ENCODE measurements at regions not wholly inside any gene's neighbourhood (a gene's known extent, or its start where the extent isn't known, plus 50 kb on each side); places are given as distances from the start of the nearest gene placed in this dataset.
A peak's percentile ranks its signal among the peaks of the same experiment; 100 is the strongest.

- Histone ChIP-seq H3K4me2 (ENCODE audit: low read length) (peak overlapping the region; percentile 35), H3K27me3 (ENCODE audit: insufficient read depth, low read length) (no peaks in the 10 kb centered on the region), H3K9ac (ENCODE audit: low read length) (no peak overlapping the region), H4K20me1 (ENCODE audit: insufficient read depth, low read length) (no peaks in the 10 kb centered on the region), H3K4me1 (ENCODE audit: insufficient read depth, low read length) (peaks cover 21% of the 10 kb centered on the region), H3K27ac (ENCODE audit: low read depth, low read length) (no peak overlapping the region), H2AFZ (ENCODE audit: low read depth, low read length) (peak overlapping the region; percentile 30), H3K36me3 (ENCODE audit: insufficient read depth, low read length) (no peaks in the 10 kb centered on the region), H3K9me3 (ENCODE audit: insufficient read depth, low read depth, low read length) (no peaks in the 10 kb centered on the region), H3K4me3 (ENCODE audit: insufficient read depth, low read depth, low read length) (no peak overlapping the region), H3K79me2 (ENCODE audit: insufficient read depth, low read length) (no peaks in the 10 kb centered on the region)
- FAIRE-seq (no peak), DNase-seq (ENCODE audit: low read depth) (peak; percentile 37)
- no peaks in the 10 kb centered on the region for H3K9me3 Mint-ChIP-seq (ENCODE audit: unreplicated experiment)
- no peak overlapping the region for H3K4me3 Mint-ChIP-seq (ENCODE audit: unreplicated experiment)
- TF ChIP-seq CTCF (IDR thresholded peaks at IDR 0.05; ENCODE audit: insufficient read depth, low read depth, low read length) (no peak), EZH2 (IDR thresholded peaks at IDR 0.05; ENCODE audit: insufficient read depth, low read length) (no peak)
- H3K27ac Mint-ChIP-seq (ENCODE audit: unreplicated experiment): peak overlapping the region; percentile 76
- H3K27me3 Mint-ChIP-seq (ENCODE audit: low read depth, unreplicated experiment): no peaks in the 10 kb centered on the region
- peaks cover 40% of the 10 kb centered on the region for H3K4me1 Mint-ChIP-seq (ENCODE audit: low read depth, unreplicated experiment)
- no peaks in the 10 kb centered on the region for H3K36me3 Mint-ChIP-seq (ENCODE audit: low read depth, unreplicated experiment)
Measured at GRCh38 chr2:65545837-65546805, 113.7 kb upstream of the SPRED2 start.

DNA sequence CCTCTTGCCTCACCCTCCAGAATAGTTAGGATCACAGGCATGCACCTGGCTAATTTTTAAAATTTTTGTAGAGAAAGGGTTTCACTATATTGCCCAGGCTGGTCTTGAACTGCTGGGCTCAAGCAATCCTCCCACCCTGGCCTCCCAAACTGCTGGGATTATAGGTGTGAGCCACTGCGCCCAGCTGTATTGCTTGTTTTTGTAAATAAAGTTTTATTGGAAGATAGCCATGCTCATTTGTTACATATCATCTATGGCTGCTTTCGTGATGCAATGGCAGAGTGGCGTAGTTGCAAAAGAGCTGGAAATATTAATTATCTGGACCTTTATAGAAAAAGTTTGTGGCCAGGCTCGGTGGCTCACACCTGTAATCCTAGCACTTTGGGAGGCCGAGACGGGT lies 109.4 kb upstream of the SPRED2 start:
- FAIRE-seq: no peak
- H3K27ac Mint-ChIP-seq (ENCODE audit: unreplicated experiment): no peak overlapping the region
- no peaks in the 10 kb centered on the region for H3K9me3 Mint-ChIP-seq (ENCODE audit: unreplicated experiment)
- Histone ChIP-seq H3K4me1 (ENCODE audit: insufficient read depth, low read length) (peaks cover 12% of the 10 kb centered on the region), H4K20me1 (ENCODE audit: insufficient read depth, low read length) (no peaks in the 10 kb centered on the region), H3K4me2 (ENCODE audit: low read length) (no peak overlapping the region), H3K36me3 (ENCODE audit: insufficient read depth, low read length) (no peaks in the 10 kb centered on the region), H3K4me3 (ENCODE audit: insufficient read depth, low read depth, low read length) (no peak overlapping the region), H3K79me2 (ENCODE audit: insufficient read depth, low read length) (no peaks in the 10 kb centered on the region), H3K27ac (ENCODE audit: low read depth, low read length) (no peak overlapping the region), H3K9me3 (ENCODE audit: insufficient read depth, low read depth, low read length) (no peaks in the 10 kb centered on the region), H2AFZ (ENCODE audit: low read depth, low read length) (no peak overlapping the region), H3K9ac (ENCODE audit: low read length) (no peak overlapping the region), H3K27me3 (ENCODE audit: insufficient read depth, low read length) (no peaks in the 10 kb centered on the region)
- TF ChIP-seq EZH2 (IDR thresholded peaks at IDR 0.05; ENCODE audit: insufficient read depth, low read length): no peak
- TF ChIP-seq CTCF (IDR thresholded peaks at IDR 0.05; ENCODE audit: insufficient read depth, low read depth, low read length): no peak
- no peaks in the 10 kb centered on the region for H3K36me3 Mint-ChIP-seq (ENCODE audit: low read depth, unreplicated experiment)
- H3K27me3 Mint-ChIP-seq (ENCODE audit: low read depth, unreplicated experiment): no peaks in the 10 kb centered on the region
- DNase-seq (ENCODE audit: low read depth): no peak
- peaks cover 20% of the 10 kb centered on the region for H3K4me1 Mint-ChIP-seq (ENCODE audit: low read depth, unreplicated experiment)
- H3K4me3 Mint-ChIP-seq (ENCODE audit: unreplicated experiment): no peak overlapping the region

- Histone ChIP-seq H4K20me1 (ENCODE audit: insufficient read depth, low read length) (no peaks in the 10 kb centered on the region), H3K36me3 (ENCODE audit: insufficient read depth, low read length) (no peaks in the 10 kb centered on the region), H3K4me1 (ENCODE audit: insufficient read depth, low read length) (no peaks in the 10 kb centered on the region), H3K4me2 (ENCODE audit: low read length) (no peak overlapping the region), H2AFZ (ENCODE audit: low read depth, low read length) (no peak overlapping the region), H3K9me3 (ENCODE audit: insufficient read depth, low read depth, low read length) (no peaks in the 10 kb centered on the region), H3K9ac (ENCODE audit: low read length) (no peak overlapping the region), H3K79me2 (ENCODE audit: insufficient read depth, low read length) (no peaks in the 10 kb centered on the region), H3K27me3 (ENCODE audit: insufficient read depth, low read length) (no peaks in the 10 kb centered on the region), H3K4me3 (ENCODE audit: insufficient read depth, low read depth, low read length) (no peak overlapping the region), H3K27ac (ENCODE audit: low read depth, low read length) (no peak overlapping the region)
- peaks cover 10% of the 10 kb centered on the region for H3K27me3 Mint-ChIP-seq (ENCODE audit: low read depth, unreplicated experiment)
- H3K4me1 Mint-ChIP-seq (ENCODE audit: low read depth, unreplicated experiment): peaks cover 5% of the 10 kb centered on the region
- no peak overlapping the region for H3K4me3 Mint-ChIP-seq (ENCODE audit: unreplicated experiment)
- H3K27ac Mint-ChIP-seq (ENCODE audit: unreplicated experiment): no peak overlapping the region
- H3K36me3 Mint-ChIP-seq (ENCODE audit: low read depth, unreplicated experiment): no peaks in the 10 kb centered on the region
- FAIRE-seq (no peak), DNase-seq (ENCODE audit: low read depth) (no peak)
- TF ChIP-seq CTCF (IDR thresholded peaks at IDR 0.05; ENCODE audit: insufficient read depth, low read depth, low read length): no peak
- TF ChIP-seq EZH2 (IDR thresholded peaks at IDR 0.05; ENCODE audit: insufficient read depth, low read length): no peak
- no peaks in the 10 kb centered on the region for H3K9me3 Mint-ChIP-seq (ENCODE audit: unreplicated experiment)
Measured at GRCh38 chr2:65539633-65540032, 107.2 kb upstream of the SPRED2 start.
